ENCODE measurements at regions not wholly inside any gene's neighbourhood (a gene's known extent, or its start where the extent isn't known, plus 50 kb on each side); places are given as distances from the start of the nearest gene placed in this dataset.

- H3K9me3 ChIP-seq (ENCODE audit: control insufficient read depth in 5 of 5, low read length in 5 of 5) = no peaks in the 10 kb centered on the region
- H3K27me3 ChIP-seq (ENCODE audit: control insufficient read depth in 5 of 5, insufficient read depth in 4 of 5, low read length in 5 of 5) = no peaks in the 10 kb centered on the region
- H3K4me1 ChIP-seq (ENCODE audit: control insufficient read depth in 5 of 5, insufficient read depth in 5 of 5, low read length in 5 of 5) = peaks cover 0 to 22% (median 5%) of the 10 kb centered on the region in 5 donors
- H3K4me3 ChIP-seq (ENCODE audit: low read depth in 1 of 5, low read length in 5 of 5) = no peak overlapping the region
- H3K36me3 ChIP-seq (ENCODE audit: control insufficient read depth in 5 of 5, insufficient read depth in 5 of 5, low read length in 5 of 5) = no peaks in the 10 kb centered on the region
- H3K27ac ChIP-seq (ENCODE audit: low read depth, low read length) = peak overlapping the region; percentile 5
- H3K9ac ChIP-seq (ENCODE audit: low read length in 5 of 5) = no peak overlapping the region
Measured at GRCh38 chr2:145851730-145852129, 1331.8 kb upstream of the ZEB2 start.

- H3K4me3 ChIP-seq (ENCODE audit: low read depth in 1 of 5, low read length in 5 of 5) = no peak overlapping the region
- no peaks in the 10 kb centered on the region for H3K9me3 ChIP-seq (ENCODE audit: control insufficient read depth in 5 of 5, low read length in 5 of 5)
- H3K27me3 ChIP-seq (ENCODE audit: control insufficient read depth in 5 of 5, insufficient read depth in 4 of 5, low read length in 5 of 5) = no peaks in the 10 kb centered on the region
- no peak overlapping the region for H3K9ac ChIP-seq (ENCODE audit: low read length in 5 of 5)
- peaks cover 0 to 39% (median 12%) of the 10 kb centered on the region in 5 donors for H3K4me1 ChIP-seq (ENCODE audit: control insufficient read depth in 5 of 5, insufficient read depth in 5 of 5, low read length in 5 of 5)
- no peak overlapping the region for H3K27ac ChIP-seq (ENCODE audit: low read depth, low read length)
- no peaks in the 10 kb centered on the region for H3K36me3 ChIP-seq (ENCODE audit: control insufficient read depth in 5 of 5, insufficient read depth in 5 of 5, low read length in 5 of 5)
Measured at GRCh38 chr2:145849466-145849865, 1329.5 kb upstream of the ZEB2 start.

- H3K9me3 ChIP-seq (ENCODE audit: control insufficient read depth in 5 of 5, low read length in 5 of 5) = no peaks in the 10 kb centered on the region
- no peaks in the 10 kb centered on the region for H3K27me3 ChIP-seq (ENCODE audit: control insufficient read depth in 5 of 5, insufficient read depth in 4 of 5, low read length in 5 of 5)
- H3K4me1 ChIP-seq (ENCODE audit: control insufficient read depth in 5 of 5, insufficient read depth in 5 of 5, low read length in 5 of 5) = peaks cover 0 to 38% (median 13%) of the 10 kb centered on the region in 5 donors
- H3K36me3 ChIP-seq (ENCODE audit: control insufficient read depth in 5 of 5, insufficient read depth in 5 of 5, low read length in 5 of 5) = no peaks in the 10 kb centered on the region
- H3K4me3 ChIP-seq (ENCODE audit: low read depth in 1 of 5, low read length in 5 of 5) = no peak overlapping the region
- no peak overlapping the region for H3K9ac ChIP-seq (ENCODE audit: low read length in 5 of 5)
- no peak overlapping the region for H3K27ac ChIP-seq (ENCODE audit: low read depth, low read length)
Measured at GRCh38 chr2:145846982-145847381, 1327.1 kb upstream of the ZEB2 start.

GRCh38 chr2:145845923-145846322 is 1326.0 kb upstream of the ZEB2 start:
- peak overlapping the region in 1 of 5 donors; percentile 28 for H3K4me3 ChIP-seq (ENCODE audit: low read depth in 1 of 5, low read length in 5 of 5)
- H3K27me3 ChIP-seq (ENCODE audit: control insufficient read depth in 5 of 5, insufficient read depth in 4 of 5, low read length in 5 of 5) = no peaks in the 10 kb centered on the region
- H3K9me3 ChIP-seq (ENCODE audit: control insufficient read depth in 5 of 5, low read length in 5 of 5) = no peaks in the 10 kb centered on the region
- H3K9ac ChIP-seq (ENCODE audit: low read length in 5 of 5) = no peak overlapping the region
- no peak overlapping the region for H3K27ac ChIP-seq (ENCODE audit: low read depth, low read length)
- peaks cover 0 to 37% (median 17%) of the 10 kb centered on the region in 5 donors for H3K4me1 ChIP-seq (ENCODE audit: control insufficient read depth in 5 of 5, insufficient read depth in 5 of 5, low read length in 5 of 5)
- no peaks in the 10 kb centered on the region for H3K36me3 ChIP-seq (ENCODE audit: control insufficient read depth in 5 of 5, insufficient read depth in 5 of 5, low read length in 5 of 5)

GRCh38 chr2:145845207-145845894 is 1325.4 kb upstream of the ZEB2 start:
- H3K9ac ChIP-seq (ENCODE audit: low read length in 5 of 5) = no peak overlapping the region
- H3K4me1 ChIP-seq (ENCODE audit: control insufficient read depth in 5 of 5, insufficient read depth in 5 of 5, low read length in 5 of 5) = peaks cover 0 to 35% (median 17%) of the 10 kb centered on the region in 5 donors
- no peaks in the 10 kb centered on the region for H3K9me3 ChIP-seq (ENCODE audit: control insufficient read depth in 5 of 5, low read length in 5 of 5)
- H3K27ac ChIP-seq (ENCODE audit: low read depth, low read length) = no peak overlapping the region
- no peaks in the 10 kb centered on the region for H3K36me3 ChIP-seq (ENCODE audit: control insufficient read depth in 5 of 5, insufficient read depth in 5 of 5, low read length in 5 of 5)
- peak overlapping the region in 1 of 5 donors; percentile 28 for H3K4me3 ChIP-seq (ENCODE audit: low read depth in 1 of 5, low read length in 5 of 5)
- no peaks in the 10 kb centered on the region for H3K27me3 ChIP-seq (ENCODE audit: control insufficient read depth in 5 of 5, insufficient read depth in 4 of 5, low read length in 5 of 5)

- H3K9me3 ChIP-seq (ENCODE audit: control insufficient read depth in 5 of 5, low read length in 5 of 5) = no peaks in the 10 kb centered on the region
- no peak overlapping the region for H3K4me3 ChIP-seq (ENCODE audit: low read depth in 1 of 5, low read length in 5 of 5)
- no peaks in the 10 kb centered on the region for H3K36me3 ChIP-seq (ENCODE audit: control insufficient read depth in 5 of 5, insufficient read depth in 5 of 5, low read length in 5 of 5)
- H3K27ac ChIP-seq (ENCODE audit: low read depth, low read length) = peak overlapping the region; percentile 19
- H3K4me1 ChIP-seq (ENCODE audit: control insufficient read depth in 5 of 5, insufficient read depth in 5 of 5, low read length in 5 of 5) = peaks cover 0 to 33% (median 14%) of the 10 kb centered on the region in 5 donors
- peak overlapping the region in 1 of 5 donors; percentile 63 for H3K9ac ChIP-seq (ENCODE audit: low read length in 5 of 5)
- H3K27me3 ChIP-seq (ENCODE audit: control insufficient read depth in 5 of 5, insufficient read depth in 4 of 5, low read length in 5 of 5) = no peaks in the 10 kb centered on the region
Measured at GRCh38 chr2:145841973-145842372, 1322.1 kb upstream of the ZEB2 start.

GRCh38 chr2:145836986-145837385 is 1317.1 kb upstream of the ZEB2 start:
- Histone ChIP-seq H3K9ac (ENCODE audit: low read length in 5 of 5) (no peak overlapping the region), H3K36me3 (ENCODE audit: control insufficient read depth in 5 of 5, insufficient read depth in 5 of 5, low read length in 5 of 5) (no peaks in the 10 kb centered on the region), H3K27me3 (ENCODE audit: control insufficient read depth in 5 of 5, insufficient read depth in 4 of 5, low read length in 5 of 5) (no peaks in the 10 kb centered on the region), H3K9me3 (ENCODE audit: control insufficient read depth in 5 of 5, low read length in 5 of 5) (no peaks in the 10 kb centered on the region), H3K27ac (ENCODE audit: low read depth, low read length) (no peak overlapping the region), H3K4me1 (ENCODE audit: control insufficient read depth in 5 of 5, insufficient read depth in 5 of 5, low read length in 5 of 5) (peaks cover 0 to 10% (median 3%) of the 10 kb centered on the region in 5 donors), H3K4me3 (ENCODE audit: low read depth in 1 of 5, low read length in 5 of 5) (no peak overlapping the region)

- Histone ChIP-seq H3K27ac (ENCODE audit: low read depth, low read length) (no peak overlapping the region), H3K4me1 (ENCODE audit: control insufficient read depth in 5 of 5, insufficient read depth in 5 of 5, low read length in 5 of 5) (no peaks in the 10 kb centered on the region), H3K36me3 (ENCODE audit: control insufficient read depth in 5 of 5, insufficient read depth in 5 of 5, low read length in 5 of 5) (no peaks in the 10 kb centered on the region), H3K4me3 (ENCODE audit: low read depth in 1 of 5, low read length in 5 of 5) (no peak overlapping the region), H3K9ac (ENCODE audit: low read length in 5 of 5) (no peak overlapping the region), H3K9me3 (ENCODE audit: control insufficient read depth in 5 of 5, low read length in 5 of 5) (no peaks in the 10 kb centered on the region), H3K27me3 (ENCODE audit: control insufficient read depth in 5 of 5, insufficient read depth in 4 of 5, low read length in 5 of 5) (no peaks in the 10 kb centered on the region)
Measured at GRCh38 chr2:145835665-145836064, 1315.7 kb upstream of the ZEB2 start.

GRCh38 chr2:145832681-145833080 is 1312.8 kb upstream of the ZEB2 start:
- Histone ChIP-seq H3K36me3 (ENCODE audit: control insufficient read depth in 5 of 5, insufficient read depth in 5 of 5, low read length in 5 of 5) (no peaks in the 10 kb centered on the region), H3K27me3 (ENCODE audit: control insufficient read depth in 5 of 5, insufficient read depth in 4 of 5, low read length in 5 of 5) (no peaks in the 10 kb centered on the region), H3K9me3 (ENCODE audit: control insufficient read depth in 5 of 5, low read length in 5 of 5) (no peaks in the 10 kb centered on the region), H3K27ac (ENCODE audit: low read depth, low read length) (no peak overlapping the region), H3K9ac (ENCODE audit: low read length in 5 of 5) (no peak overlapping the region), H3K4me1 (ENCODE audit: control insufficient read depth in 5 of 5, insufficient read depth in 5 of 5, low read length in 5 of 5) (no peaks in the 10 kb centered on the region), H3K4me3 (ENCODE audit: low read depth in 1 of 5, low read length in 5 of 5) (no peak overlapping the region)

GRCh38 chr2:145829931-145830330 is 1310.0 kb upstream of the ZEB2 start:
- Histone ChIP-seq H3K36me3 (ENCODE audit: control insufficient read depth in 5 of 5, insufficient read depth in 5 of 5, low read length in 5 of 5) (no peaks in the 10 kb centered on the region), H3K9me3 (ENCODE audit: control insufficient read depth in 5 of 5, low read length in 5 of 5) (no peaks in the 10 kb centered on the region), H3K9ac (ENCODE audit: low read length in 5 of 5) (no peak overlapping the region), H3K4me1 (ENCODE audit: control insufficient read depth in 5 of 5, insufficient read depth in 5 of 5, low read length in 5 of 5) (no peaks in the 10 kb centered on the region), H3K27me3 (ENCODE audit: control insufficient read depth in 5 of 5, insufficient read depth in 4 of 5, low read length in 5 of 5) (no peaks in the 10 kb centered on the region), H3K27ac (ENCODE audit: low read depth, low read length) (no peak overlapping the region), H3K4me3 (ENCODE audit: low read depth in 1 of 5, low read length in 5 of 5) (no peak overlapping the region)
